A549 (cell line): ENCODE measurements at regions not wholly inside any gene's neighbourhood (a gene's known extent, or its start where the extent isn't known, plus 50 kb on each side); places are given as distances from the start of the nearest gene placed in this dataset.

Experiments
- MAZ ChIP-seq: fragments of 150-350 bp; IDR thresholded peaks from 2 replicates; pipeline ENCODE4 v1.6.1; 2014; ENCODE audit warnings: antibody characterized with exemption, low read depth, low read length, borderline replicate concordance
- RCOR1 ChIP-seq: fragments of 150-350 bp; IDR thresholded peaks from 2 replicates; pipeline ENCODE4 v1.6.1; 2014; ENCODE audit warnings: antibody characterized with exemption, low read length, low read depth

DNA sequence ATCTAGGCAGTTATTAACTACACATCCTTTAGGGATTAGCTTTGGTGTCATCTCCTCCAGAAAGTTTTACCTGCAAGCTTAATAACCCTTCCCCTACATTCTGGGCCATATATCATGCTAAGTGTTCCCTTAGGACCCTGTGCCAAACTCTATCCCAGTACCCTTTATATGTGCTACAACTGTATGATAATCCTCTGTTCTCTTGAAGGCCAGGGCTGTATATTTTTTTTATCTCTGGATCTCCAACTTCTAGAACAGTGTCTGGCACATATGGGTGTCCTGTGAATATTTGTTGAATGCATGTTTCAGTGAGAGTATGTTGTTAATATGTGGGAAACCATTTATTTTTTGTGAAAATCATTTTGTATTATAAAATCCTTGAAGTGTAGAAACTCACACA is 106.7 kb downstream of the PPM1A start:
- TF ChIP-seq MAZ = no peak
- no peak for TF ChIP-seq RCOR1
